ENCODE measurements at regions not wholly inside any gene's neighbourhood (a gene's known extent, or its start where the extent isn't known, plus 50 kb on each side); places are given as distances from the start of the nearest gene placed in this dataset.
"Not testable (repeated sequence)": the region's sequence is repeated elsewhere in the genome, so short reads cannot be mapped to it uniquely, and the experiment has no call there.

- FAIRE-seq: no peak
Measured at GRCh38 chr7:153396475-153396874, 636.9 kb downstream of the ACTR3B start.

DNA sequence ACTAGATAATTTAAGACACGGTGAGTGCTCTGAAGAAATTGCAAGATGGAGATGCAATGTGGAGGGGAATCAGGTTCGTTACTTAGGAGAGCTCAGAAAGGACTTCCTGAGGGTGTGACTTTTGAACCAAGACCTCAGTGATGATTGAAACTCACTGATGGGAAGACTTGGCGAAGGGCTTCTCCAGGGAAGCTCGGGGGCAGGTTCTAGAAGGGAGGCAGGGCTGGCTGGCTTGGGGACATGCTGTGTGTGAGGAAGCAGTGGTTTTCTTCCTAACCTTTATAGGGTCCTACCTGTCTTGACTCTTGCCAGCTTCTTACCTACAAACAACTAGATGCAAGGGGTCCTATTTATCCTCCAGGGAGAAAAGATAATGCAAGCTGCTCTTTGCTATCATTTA is 637.9 kb downstream of the ACTR3B start:
- no peak for FAIRE-seq

GRCh38 chr7:153397906-153398305 is 638.4 kb downstream of the ACTR3B start:
- no peak for FAIRE-seq

- FAIRE-seq: no peak
Measured at GRCh38 chr7:153398370-153398769, 638.8 kb downstream of the ACTR3B start.

- FAIRE-seq: no peak
Measured at GRCh38 chr7:153398789-153399553, 639.4 kb downstream of the ACTR3B start.

DNA sequence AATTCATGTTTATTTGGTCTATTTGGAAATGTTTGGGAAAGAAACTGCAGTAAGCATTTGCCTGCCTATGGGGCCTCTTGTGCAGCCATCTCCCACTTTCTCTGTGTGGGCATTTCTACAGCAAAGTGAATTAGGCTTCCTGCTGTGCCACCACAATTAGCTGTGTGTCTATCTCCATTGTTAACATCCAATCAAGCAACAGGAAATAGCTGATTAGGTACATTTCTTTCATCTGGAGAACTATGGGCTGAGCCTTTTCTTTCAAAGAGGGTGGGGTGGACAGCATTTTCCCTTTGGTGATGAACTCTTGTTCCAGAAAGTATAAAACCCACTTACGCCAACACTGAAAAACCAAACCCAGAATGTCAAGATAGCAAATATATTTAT is 640.0 kb downstream of the ACTR3B start:
- no peak for FAIRE-seq

DNA sequence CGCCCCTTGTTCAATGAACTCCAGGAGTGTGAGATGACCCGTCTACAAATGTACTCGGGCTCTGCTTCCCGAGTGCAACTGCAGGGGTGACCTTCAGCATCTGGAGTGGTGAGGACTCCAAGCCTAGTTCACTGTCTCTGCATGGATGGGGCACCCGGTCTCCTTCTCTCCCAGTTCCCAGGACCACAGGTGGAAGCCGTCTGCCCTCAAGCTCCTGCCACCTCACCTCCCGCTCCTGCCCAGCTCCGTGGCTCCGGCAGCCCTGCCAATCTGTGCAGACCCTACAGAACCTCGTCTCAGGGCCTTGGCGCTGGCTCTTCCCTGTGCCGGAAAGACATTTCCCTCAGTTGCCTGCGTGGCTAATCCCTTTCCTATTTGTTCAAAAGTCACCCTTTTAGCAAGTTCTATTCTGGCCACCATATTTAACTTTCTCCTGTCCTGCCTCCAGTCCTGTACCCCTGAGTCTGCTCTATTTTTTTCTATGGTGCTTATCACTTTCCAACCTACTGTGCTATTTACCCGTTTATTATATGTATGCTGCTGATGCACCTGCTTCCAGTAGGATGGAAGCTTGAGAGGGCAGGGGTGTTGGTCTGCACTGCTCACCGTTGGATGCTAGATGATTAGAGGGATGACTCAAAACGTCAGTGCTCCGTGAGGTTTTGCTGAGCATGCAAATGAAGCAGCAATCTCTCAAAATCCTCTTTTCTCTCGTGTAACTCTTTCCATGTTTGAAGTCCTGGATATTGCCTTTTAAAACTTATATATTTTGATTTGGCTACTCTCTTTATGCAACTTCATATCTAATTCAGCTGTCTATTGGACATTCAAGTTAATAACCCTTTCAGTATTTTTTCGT is 641.4 kb downstream of the ACTR3B start:
- no peak for FAIRE-seq

- FAIRE-seq: no peak
Measured at GRCh38 chr7:153401795-153402720, 642.5 kb downstream of the ACTR3B start.

DNA sequence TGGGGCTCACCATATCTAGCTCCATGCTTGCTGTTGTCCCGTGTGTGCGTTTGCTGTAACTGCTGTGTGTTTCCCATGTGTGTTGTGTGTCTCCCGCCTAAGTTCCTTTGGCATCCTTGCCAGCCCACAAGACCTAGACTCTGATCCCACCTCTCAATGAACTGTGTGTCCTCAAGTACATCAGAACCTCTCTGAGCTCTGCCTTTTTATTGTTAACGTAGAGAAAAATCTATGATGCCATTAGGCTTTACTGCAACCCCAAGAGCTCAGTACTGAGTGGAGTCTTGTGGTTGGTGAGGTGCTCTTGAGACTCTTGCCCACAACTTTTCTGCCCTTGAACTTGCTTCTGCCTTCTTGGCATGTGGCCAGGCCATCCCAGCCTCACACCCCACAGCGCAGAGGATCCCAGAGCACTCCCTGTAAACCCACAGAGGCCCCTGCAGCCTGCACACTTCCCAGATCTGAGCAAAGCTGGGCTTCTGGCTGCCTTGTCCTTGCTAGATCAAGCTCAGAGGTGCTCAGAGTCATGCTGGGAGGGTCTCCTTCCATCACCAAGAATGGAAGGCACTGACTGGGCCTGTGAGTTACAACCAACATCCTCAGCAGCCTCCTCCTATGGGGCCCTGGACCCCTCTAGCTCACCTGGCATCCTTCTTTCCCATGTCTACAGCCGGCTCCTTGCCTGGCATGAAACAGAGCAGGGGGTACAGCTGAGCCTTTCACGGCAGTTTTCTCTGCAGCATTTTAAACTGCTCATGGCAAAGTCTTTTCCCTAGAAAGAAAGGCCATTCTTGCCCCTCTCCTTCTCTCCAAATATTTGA is 643.4 kb downstream of the ACTR3B start:
- FAIRE-seq: no peak

- no peak for FAIRE-seq
Measured at GRCh38 chr7:153404124-153404523, 644.6 kb downstream of the ACTR3B start.

GRCh38 chr7:153404781-153405279 is 645.3 kb downstream of the ACTR3B start:
- no peak for FAIRE-seq

- no peak for FAIRE-seq
Measured at GRCh38 chr7:153405704-153406485, 646.3 kb upstream of the DPP6 start.

- no peak for FAIRE-seq
Measured at GRCh38 chr7:153406486-153406872, 645.7 kb upstream of the DPP6 start.

- no peak for FAIRE-seq
Measured at GRCh38 chr7:153407291-153408046, 644.7 kb upstream of the DPP6 start.

DNA sequence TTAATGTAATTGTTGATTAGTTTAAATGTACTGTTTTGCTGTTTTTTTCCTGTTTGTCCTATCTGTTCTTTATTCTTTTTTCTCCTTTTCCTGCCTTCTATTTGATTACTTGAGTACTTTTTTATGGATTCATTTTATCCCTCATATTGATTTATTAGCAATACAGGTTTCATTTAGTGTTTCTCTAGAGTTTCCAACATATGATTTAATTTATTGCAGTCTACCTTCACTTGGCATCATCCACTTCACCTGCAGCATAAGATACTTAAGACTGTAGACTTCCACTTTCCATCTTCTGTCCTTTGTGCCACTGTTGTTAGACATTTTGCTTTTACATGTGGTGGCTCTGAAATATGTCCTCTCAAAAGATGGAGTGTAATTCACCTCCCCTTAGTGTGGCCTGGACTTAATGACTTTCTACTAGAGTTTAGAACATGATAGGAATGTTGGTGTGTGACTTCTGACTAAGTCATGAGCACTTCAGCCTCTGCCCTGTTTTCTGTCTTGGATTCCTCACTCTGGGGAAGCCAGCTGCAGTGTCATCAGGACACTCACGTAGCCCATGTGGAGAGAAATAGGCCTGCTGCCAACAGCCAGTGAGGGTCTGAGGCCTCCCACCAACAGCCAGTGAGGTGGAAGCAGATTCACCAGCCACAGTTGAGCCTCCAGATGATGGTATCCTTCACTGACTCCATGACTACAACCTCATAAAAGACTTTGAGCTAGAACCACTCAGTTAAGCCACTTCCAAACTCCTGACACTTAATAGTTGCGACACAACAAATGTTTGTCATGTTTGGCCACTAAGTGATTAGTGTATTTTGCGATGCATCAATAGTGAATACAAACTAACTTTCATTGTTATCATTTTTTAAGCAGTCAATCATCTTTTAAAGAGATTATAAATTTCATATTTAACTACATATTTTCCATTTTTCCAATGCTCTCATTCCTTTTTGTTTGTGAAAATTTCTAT is 643.5 kb upstream of the DPP6 start:
- no peak for FAIRE-seq

GRCh38 chr7:153409567-153410342 is 642.4 kb upstream of the DPP6 start:
- FAIRE-seq: not testable (repeated sequence)

GRCh38 chr7:153410997-153411642 is 641.1 kb upstream of the DPP6 start:
- FAIRE-seq: not testable (repeated sequence)
